Right lung (tissue), 2 donors: ENCODE measurements at regions not wholly inside any gene's neighbourhood (a gene's known extent, or its start where the extent isn't known, plus 50 kb on each side); places are given as distances from the start of the nearest gene placed in this dataset.
A peak's percentile ranks its signal among the peaks of the same experiment; 100 is the strongest.
"Not testable (repeated sequence)": the region's sequence is repeated elsewhere in the genome, so short reads cannot be mapped to it uniquely, and the experiment has no call there.

Experiments
- DNase-seq, 2 donors: peaks; one replicate each; pipeline ENCODE4 v3.0.0-alpha.2; 2013

DNA sequence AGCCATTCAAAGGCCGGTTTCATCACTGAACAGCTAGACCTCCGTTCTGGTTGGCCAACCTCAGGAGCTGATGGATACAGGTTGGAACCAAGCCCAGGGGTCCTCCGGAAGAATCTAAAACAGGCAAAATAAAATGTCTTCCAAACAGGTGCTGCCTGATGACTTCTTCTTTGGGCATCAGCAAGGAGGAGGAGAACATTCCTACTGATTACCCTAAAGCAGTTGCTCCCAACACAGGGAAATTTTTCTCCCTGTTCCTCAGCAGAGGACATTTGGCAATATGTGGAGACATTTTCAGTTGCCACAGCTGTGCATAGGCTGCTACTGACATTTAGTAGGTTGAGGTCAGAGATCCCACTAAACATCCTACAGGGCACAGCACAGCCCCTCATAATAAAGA lies 319.3 kb upstream of the PPARGC1A start:
- no peak for DNase-seq

DNA sequence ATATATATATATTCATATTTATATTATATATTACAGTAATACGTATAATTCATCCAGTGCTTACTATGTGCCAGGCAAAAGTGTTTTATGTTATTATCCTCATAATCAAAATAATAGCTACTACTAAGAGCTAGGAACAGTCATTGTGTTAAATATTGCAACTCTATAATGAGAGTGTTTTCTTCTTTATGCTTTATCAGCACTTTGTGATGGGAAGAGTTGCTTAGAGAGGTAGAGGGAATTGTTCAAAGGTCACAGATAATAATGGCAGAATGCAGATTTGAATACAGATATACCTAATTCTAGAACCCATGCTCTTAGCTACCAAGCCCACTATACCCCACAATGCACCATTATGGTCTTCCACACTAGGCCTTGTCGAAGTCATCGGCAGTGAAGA lies 318.8 kb upstream of the PPARGC1A start:
- no peak for DNase-seq

- DNase-seq = not testable (repeated sequence)
Measured at GRCh38 chr4:24204708-24205107, 314.9 kb upstream of the PPARGC1A start.

GRCh38 chr4:24203926-24204325 lies 314.1 kb upstream of the PPARGC1A start:
- peak in 1 of 2 donors; percentile 23 for DNase-seq

DNA sequence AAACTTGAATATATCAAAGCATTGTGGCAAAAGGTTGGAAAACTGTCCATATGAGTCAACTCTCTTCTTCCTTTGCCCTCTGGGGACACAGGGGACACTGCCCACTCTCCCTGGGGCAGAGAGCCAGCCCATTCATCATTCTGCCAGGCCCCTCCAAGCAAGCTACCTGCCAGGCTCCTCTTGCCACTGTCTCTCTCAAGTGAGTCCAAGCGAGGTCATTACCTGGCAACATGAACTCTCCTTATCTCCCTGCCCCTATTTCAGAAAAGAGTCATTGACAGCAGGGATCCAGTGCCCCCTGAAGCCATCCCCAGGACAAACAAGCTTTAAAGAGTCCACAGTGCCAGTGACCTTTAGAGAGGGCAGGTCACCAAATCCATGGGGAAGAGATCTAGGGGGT lies 312.7 kb upstream of the PPARGC1A start:
- no peak for DNase-seq

DNA sequence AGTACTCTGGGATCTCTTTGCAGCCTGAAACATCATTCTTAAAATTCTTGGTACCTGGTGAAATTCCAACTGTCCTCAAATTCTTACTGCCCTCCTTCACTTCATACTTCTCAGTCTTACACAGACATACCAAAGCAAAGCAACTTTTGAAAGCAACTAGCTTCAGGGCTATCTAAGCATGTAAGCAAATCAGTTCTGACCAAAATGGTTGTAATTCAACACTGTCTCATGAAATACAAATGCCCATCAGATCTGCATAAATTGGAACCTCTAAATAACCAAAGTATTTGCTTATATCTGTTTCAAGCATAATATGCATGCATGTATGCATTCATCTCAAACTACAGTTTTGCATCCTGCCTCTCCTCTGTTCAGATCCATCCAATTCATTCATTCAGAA lies 308.1 kb upstream of the PPARGC1A start:
- no peak for DNase-seq

GRCh38 chr4:24196785-24197184 lies 306.9 kb upstream of the PPARGC1A start:
- no peak for DNase-seq

DNA sequence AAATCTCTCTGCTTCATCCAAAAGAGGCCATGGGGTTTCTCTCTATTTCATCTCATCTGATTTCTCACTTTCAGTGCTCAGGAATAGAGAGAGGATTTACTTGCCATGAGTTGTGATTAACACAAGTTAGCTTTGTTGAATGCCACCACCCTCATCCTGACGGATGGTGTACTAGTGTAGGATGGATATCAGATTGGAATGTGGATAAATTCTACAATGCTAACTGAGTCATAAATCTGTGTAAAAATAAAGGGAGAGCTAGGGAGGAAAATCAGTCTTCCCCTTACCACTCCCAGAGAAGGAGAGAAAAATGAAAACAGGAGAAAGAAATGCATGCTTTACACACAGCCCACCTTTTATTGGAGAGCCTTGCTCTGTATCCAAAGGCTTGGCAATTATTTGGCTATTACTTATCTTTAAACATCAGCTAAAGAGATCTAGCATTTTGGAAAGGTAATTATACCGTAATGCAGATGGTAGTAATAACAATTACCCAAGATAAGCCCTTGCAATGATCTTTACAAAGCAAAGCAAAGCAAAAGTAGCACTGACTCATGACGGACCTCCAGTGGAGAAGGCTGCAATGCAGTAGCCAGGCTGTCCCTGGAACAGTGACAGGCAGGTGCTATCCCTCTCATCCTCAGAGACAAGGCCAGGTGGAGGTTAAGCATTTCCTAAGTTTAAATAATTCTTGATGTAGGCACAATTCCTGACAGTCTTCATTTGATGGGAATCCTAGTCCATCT lies 306.3 kb upstream of the PPARGC1A start:
- DNase-seq = no peak

GRCh38 chr4:24192018-24192641 lies 302.3 kb upstream of the PPARGC1A start:
- DNase-seq = no peak

DNA sequence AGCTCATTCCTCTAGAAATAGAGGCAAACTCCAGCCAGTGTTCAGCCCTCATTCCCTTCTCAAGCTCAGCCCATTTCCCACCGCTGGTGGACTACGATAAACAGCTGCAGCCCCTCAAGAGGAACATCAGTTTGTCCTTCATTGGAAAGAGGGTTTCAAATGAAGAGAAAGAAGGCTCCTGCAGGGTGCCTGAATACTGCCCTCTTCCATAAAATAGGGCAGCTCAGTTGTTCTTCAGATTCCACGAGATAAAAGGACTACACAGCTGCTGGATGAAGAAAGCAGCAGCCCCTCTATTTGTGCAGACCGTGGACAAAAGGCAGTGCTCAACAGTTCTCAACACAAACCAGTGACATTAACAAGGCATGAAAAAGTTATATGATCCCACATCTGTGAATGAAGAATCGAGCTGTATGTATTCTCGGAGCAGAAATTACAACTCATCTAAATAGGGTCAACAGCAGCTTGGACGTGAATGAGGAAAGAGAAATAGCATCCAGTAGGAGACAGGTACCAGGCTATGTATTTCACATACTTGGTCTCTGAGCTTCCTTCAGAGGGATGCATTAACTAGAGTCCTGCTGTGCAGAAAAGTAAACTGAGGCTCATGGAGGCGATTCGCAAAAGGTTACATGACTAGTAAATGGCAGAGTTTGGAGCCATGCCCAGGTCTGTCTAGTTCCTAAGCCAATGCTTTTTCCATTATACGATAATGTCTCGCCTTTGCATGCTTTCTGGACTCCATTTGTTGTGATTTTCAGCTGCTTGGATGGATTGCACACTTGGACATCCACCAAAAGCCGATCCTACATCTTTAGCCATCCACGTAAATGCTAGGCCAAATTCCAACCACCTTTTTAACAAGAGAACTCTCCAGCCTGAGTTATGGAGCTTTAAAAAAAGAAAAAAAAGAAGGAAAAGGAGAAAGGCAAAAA lies 301.2 kb upstream of the PPARGC1A start:
- peak in 1 of 2 donors; percentile 9 for DNase-seq

DNA sequence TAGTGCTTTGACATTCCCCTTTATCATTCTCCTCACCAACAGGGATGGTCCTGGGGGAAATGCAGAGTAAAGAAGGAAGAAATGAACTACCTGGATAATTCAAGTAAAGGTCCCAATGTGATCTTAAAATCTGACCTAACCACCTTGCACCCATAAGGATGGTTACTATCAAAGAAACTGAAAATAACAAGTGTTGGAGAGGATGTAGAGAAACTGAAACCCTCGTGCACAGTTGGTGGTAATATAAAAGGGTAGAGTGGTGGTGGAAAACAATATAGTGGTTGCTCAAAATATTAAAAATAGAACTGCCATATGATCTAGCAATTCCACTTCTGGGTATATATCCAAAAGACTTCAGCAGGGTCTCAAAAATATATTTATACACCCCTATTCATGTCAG lies 298.6 kb upstream of the PPARGC1A start:
- no peak for DNase-seq

GRCh38 chr4:24186466-24186865 lies 296.6 kb upstream of the PPARGC1A start:
- no peak for DNase-seq

DNA sequence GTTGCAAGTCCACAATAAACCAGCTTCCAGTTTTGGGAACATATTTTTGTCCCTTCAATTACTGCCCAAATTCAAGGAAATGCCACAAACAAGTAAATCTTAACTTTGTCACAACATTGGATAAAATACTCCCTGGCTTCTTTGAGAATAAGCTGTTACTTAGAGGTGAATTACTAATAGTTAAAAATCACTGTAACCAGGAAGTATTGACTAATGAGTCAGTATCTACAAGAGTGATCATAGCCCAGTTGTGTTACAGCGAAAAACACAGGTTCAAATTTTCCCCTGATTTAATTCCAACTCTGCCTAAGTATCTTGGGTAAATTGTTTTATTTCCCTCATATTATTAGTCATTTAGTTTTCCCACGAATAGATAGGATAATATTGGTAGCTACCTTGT lies 291.2 kb upstream of the PPARGC1A start:
- no peak for DNase-seq

DNA sequence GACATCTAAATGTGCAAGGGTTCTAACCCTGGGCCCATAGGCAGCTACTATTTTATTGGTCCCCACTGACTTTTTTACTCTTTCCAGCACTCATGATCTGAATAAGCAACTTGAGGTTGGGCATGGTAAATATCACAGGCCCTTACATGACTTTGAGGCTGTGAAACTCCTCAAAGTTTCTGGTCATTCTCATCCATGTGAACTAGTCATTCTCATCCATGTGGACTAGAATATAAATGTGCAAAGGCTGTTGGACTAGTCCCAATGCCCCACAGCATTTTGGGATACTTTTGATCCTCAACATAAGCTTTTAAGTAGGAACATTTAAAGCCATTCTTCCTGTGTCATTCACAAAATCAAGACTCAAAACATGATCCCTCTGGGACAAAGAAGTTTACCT lies 290.7 kb upstream of the PPARGC1A start:
- DNase-seq = no peak

DNA sequence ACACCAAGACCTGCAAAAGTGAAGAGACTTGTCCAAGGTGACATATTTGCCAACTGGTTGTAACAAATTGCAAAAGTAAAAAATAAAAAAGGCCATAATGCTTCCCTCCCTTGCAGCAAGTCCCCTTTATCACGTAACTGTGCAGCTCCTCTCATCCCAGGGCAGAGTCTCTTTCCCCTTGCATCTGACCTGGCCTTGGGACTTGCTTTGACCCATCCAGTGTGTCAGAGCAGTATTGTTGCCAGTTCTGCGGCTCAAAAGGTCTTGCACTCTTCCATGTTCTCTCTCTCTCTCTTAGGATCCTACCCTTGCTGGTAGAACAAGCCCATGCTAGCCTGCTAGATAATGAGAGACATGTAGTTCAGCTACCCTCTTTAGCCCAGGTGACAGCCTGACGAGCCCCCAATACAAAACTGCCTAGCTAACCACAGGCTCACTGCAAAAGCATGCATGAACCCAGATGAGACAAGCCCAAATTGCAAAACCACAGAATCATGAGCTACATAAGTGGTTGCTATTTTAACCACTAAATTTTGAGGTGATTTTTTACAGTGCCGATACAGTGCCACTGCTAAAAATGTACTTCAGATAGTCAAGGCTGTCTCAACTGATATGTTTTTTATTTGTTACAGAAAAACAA lies 289.5 kb upstream of the PPARGC1A start:
- DNase-seq = no peak

DNA sequence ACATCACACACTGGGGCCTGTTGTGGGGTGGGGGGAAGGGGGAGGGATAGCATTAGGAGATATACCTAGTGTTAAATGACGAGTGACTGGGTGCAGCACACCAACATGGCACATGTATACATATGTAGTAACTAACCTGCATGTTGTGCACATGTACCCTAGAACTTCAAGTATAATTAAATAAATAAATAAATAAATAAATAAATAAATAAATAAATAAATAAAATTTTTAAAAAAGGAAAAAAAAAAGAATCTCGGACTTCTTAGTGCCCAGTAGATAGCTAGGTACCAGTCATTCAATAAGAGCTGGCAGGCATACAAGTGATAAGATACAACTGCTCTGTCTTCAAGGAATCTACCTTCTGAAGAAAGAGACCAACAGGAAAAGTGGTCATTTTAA lies 287.6 kb upstream of the PPARGC1A start:
- DNase-seq = not testable (repeated sequence)

DNA sequence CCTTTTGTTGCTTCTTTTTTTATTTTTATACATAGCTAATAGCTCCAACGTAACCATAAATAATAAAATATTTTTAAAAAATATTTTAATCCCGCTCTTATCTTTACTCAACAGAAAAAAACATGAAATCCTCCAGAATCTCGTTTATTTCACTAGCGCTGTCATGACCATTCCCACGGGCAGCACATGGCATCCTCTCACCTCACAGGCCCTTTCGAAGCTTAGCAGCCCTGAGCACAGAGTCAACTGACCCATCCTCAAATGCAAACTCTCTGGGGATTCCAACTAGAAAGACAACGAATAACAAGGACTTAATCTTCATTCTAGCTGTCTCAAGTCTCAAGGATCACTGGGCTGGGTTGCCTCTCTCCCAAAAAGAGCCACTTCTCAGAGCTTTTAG lies 285.9 kb upstream of the PPARGC1A start:
- no peak for DNase-seq

- no peak for DNase-seq
Measured at GRCh38 chr4:24174602-24175001, 284.8 kb upstream of the PPARGC1A start.

GRCh38 chr4:24172406-24172805 lies 282.6 kb upstream of the PPARGC1A start:
- no peak for DNase-seq

- DNase-seq = no peak
Measured at GRCh38 chr4:24169956-24170355, 280.1 kb upstream of the PPARGC1A start.

GRCh38 chr4:24168658-24169057 lies 278.8 kb upstream of the PPARGC1A start:
- no peak for DNase-seq

DNA sequence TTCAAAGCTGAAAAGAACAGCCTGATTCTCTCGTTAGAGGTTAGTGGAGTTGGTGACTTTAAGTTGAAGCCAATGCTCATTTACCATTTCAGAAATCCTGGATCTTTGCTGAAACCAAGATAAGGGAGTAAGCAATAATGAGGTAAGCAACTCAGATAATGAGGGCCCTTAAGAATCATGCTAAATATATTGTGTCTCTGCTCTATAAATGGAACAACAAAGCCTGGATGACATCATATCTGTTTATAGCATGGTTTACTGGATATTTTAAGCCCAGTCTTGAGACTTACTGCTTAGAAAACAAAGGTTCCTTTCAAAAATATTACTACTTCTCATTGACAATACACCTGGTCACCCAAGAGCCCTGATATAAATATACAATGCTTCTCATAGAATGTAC lies 276.7 kb upstream of the PPARGC1A start:
- DNase-seq = no peak
